NOMO-1 treated with dmso at 0.1 percent for 144 hours (cell line): ENCODE measurements at regions not wholly inside any gene's neighbourhood (a gene's known extent, or its start where the extent isn't known, plus 50 kb on each side); places are given as distances from the start of the nearest gene placed in this dataset.

Source experiments
- DNase-seq: peaks from one replicate; lab custom pipeline; 2025; ENCODE audit not compliant: unreplicated experiment; lab: John Stamatoyannopoulos, UW

DNA sequence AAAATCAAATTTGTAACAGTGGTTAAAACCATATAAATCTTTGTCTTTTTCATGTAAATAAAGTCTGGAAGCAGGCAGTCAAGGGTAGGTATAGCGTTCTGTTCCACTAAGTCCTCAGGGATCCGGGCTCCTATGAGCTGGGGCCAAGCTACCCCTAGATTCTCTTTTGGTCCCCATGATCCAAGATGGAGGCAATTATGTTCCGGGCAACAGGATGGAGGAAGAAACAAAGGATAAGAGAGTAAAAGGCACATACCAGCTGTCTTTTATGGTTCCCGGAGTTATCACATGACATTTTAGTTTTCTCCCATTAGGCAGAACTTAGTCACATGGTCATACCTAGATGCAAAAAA lies 224.4 kb upstream of the NFE2L3 start:
- no peak for DNase-seq

DNA sequence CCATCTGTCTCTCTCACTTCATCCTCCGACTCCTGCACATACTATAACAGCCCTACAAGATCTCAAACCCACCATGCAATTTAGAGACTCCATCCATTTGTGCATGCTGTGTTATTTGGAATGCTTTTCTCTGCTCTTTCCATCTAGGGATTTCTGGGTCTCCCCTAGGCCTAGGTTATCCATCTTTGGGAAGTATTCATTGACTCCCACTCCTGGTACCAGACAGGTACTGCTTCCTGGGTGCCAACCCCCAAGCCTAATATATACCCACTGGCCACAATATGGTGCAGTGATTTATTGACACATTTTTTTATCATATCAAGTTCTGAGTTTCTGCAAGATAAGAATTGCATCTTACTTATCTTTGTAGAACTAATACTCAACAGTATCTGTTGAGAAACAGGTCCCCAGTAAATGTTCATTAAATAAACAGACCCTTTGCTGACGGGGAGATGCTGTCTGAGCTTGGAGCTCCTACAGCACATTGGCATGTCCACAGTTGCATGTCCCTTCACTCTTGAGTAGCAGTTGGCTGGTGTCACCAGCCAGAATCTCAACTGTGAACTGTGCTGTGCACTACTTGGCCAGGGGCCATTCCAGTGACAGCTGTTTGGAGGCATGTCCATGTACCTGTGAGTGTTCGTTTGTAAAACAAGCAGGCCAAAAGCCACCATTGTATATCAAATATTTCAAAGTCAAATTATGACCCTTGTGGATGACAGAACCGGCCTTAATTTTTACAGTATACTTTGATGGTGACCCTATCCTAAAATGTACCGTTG lies 223.3 kb upstream of the NFE2L3 start:
- DNase-seq = no peak

GRCh38 chr7:25929448-25929847 lies 222.6 kb upstream of the NFE2L3 start:
- DNase-seq = no peak

DNA sequence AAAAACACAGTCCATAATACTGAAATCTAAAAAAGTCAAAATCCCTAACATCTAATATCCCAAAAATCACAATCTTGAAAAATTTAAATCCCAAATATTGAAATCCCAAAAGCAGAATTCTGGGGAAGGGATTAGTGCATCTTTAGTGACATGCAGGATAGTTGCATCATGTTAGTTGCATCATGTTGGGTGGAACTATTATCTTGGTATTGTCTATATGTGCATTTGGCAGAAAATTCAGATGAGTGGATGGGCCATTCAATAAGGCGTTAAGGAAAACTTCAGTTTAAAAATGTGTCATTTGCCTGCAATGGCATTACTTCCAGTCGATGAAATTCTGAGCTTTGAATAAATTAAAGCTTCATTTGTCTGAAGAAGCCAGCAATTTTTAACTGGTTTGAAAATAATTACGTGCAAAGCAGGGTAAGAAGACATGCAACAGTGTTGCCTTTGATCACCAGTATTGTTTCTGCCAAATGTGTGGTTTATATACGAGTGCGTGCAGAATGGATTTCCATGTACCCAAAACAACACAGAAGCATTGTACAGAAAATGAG lies 221.4 kb upstream of the NFE2L3 start:
- no peak for DNase-seq

- DNase-seq = no peak
These were observed 220.8 kb upstream of the NFE2L3 start for GRCh38 chr7:25931156-25931555.

- DNase-seq = no peak
These were observed 218.1 kb upstream of the NFE2L3 start for GRCh38 chr7:25933921-25934320.

- peak; percentile 43 for DNase-seq
These were observed 211.7 kb upstream of the NFE2L3 start for GRCh38 chr7:25940086-25940906.

DNA sequence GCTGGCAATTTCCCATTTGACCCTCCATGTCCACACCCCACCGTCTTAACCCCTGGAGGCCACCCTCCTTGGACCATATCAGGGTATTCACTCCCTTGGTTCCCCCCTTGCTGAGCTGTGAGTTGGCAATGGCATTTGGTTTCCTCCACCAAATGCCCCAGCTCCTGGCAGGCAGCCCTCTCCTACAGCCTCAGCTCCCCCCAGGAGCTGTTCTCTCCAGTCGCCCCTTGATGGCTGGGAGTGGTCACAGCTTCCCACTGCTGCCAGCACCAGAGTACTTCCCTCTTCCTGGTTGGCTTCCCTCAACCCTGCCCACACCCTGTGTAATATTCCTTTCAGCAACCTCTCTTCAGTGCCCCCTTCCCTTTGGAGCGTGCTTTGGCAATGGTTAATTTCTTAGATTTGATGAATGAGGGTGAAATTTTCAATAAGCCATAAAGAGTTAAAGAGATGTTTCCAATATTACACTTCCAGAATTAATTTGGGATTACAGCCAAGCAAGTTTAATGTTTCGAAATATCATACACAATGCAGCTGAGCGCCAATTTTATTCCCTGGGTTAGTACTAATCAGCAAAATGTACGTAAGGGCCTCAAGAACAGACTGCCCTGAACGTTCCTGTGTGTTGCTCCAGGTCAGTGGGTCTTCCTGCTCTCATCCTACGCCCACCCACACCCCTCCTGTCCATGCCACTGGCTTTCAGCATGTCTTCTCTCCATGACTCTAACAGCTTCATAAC lies 207.1 kb upstream of the NFE2L3 start:
- no peak for DNase-seq

DNA sequence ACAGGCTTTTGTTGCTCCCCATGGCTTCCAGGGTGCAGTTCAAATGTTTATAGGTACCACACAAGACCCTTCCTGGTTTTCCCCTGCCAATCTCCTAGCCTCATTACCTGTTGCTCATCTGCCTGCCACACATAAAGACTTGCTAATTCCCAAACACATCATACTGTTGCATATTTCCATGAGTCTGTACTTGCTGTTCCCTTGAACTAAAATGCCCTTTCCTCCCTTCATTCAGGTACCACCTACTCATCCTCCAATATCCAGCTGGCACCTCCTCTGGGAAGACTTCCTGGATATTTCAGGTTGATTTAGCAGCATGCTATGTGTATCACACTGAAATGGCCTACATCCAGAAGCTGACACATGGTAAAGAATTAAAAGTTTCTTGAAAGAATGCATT lies 206.4 kb upstream of the NFE2L3 start:
- no peak for DNase-seq

GRCh38 chr7:25946181-25946580 lies 205.8 kb upstream of the NFE2L3 start:
- DNase-seq = no peak

DNA sequence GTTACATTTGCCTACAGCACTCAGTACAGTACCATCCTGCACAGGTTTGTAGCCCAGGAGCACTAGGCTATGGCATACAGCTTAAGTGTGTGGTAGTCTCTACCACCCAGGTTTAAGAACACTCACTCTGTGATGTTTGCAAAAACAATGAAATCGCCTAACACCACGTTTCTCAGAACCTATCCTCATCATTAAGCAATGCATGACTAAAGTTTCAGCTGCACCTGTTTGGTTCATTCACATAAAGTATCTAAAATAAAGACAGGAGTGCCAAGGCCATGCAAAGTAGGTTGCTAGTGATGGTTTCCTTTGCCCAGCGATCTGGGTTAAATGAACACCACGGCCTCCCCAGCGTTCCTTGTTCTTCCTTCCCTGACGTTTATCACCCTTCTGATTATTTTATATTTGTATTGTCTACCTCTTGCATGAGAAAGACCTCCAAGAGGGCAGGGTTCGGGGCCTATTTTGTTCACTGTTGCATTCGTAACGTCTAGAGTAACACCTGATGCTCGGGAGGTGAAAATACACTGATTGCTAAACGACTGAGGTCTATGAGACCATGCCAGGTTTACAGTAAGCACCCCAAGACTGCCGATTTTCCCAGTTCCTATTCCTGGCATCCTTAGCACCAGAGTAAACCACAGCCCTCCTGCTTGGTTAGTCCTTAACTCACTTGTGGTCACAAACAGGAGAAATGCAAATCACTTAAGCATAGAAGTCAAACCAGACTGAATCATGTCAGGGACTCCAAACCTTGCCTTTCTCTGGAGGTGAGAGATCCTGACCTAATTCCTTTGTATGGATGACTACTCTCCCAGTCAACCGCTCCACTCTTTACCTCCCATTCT lies 204.1 kb upstream of the NFE2L3 start:
- no peak for DNase-seq

DNA sequence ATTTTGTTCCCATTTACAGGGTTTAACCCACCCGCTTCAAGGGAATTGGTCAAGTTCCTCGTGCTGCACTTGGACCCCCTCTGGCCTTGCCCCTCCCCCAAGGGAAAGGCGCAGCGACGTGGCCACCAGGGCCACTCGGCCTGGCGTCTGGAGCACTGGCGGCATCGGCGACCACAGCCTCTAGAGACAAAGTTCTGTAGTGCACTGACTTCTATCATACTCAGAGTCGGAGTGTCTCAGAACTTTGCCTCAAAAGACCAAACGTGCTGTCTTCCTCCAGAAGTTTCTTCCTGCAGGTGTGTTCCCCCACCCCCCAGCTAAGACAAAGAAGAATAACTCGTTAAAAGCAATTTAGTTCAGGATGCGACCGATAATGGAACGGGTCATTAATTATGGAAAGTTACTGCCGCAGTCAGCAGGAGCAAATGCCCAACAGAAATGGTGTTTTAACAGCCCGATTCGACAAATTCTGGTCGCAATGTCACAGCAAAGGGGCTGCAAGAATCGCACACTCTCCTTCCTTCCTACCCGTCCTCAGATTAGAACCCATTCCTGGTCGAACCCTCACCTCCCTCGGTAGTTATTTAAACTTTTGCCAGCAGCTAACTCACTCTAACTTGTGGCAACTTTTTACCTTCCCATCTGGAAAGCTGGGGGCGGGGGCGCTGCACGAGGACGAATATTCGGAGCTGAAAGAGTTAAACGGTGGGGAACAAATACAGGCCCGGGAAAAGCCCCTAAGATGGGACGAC lies 202.1 kb upstream of the NFE2L3 start:
- DNase-seq = peak; percentile 13

GRCh38 chr7:25950488-25951413 lies 201.2 kb upstream of the NFE2L3 start:
- peak; percentile 97 for DNase-seq

DNA sequence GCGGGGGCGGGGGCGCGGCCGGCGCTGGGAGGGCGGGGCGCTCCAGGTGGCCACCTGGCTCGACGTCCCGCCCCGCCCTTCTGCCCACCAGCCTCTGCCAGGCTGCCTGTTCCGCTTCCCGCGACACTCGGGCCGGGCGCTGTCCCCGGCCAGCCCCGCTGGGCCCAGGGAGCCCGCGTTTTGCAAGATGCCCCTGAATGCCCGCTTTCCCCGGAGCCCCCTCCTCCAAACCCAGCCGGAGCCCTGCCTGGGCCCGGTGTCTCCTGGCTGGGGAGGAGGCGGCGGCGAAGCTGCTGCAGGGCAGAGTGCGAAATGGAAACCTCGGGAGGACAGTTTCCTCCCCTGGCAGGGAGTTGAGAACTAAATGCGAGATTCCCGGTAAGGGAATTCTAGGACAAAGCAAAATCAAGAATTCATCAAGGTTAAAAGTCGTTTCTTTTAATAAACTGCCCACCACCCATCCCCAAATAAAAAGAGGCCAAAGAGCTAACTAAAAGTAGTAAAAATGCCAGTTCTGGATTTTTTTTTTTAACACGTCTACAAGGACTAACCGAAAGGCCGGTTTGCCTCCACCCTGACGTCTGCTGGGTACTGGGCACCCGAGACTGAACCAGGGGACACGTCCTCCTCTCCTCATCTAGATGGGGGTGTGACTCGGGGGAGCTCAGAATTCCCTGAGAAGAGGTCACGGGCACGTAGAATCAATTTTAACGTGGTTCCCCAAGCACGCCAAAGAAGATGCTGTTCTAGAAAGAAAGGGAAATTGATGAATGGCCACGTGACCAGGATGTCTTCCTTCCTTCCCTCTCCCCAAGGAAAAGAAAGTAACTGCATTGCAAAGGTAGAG lies 200.4 kb upstream of the NFE2L3 start:
- DNase-seq = peak; percentile 90

DNA sequence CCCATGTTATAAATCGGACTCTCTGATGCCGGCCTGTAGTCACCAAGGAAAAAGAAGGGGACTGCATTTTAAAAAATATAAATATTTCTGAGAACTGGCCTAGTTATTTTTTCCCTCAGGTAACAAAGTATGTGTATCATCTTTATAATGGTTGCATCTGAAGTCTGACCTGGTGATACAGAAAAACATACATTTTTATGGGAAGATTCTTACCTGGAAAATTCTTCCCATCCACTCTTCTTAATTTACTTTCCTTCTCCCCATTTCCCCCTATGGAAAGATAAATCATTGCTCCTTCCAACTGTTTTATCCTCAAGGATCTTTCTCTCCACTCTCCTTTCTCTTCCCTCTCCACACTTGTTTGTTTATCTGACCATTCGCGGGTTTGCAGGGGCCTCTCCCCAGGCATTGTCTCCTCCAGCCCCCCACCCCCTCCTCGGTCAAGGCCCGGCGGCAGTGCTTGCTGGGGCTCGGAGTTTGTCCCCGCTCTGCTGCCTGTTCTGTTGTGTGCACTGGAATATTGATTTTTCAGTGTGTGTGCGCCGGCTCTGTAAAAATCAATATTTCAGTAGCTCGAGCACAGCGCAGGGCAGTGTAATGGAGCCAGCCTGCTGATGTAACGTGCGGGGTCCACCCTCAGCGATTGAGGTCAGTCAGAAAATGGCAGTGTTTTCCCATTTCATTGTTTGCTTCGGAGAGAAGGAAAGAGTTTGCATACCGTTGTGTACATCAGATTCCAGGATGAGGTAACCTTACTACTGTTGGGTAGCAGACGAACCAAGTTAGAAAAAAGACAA lies 199.5 kb upstream of the NFE2L3 start:
- no peak for DNase-seq

GRCh38 chr7:25953859-25954258 lies 198.1 kb upstream of the NFE2L3 start:
- no peak for DNase-seq

DNA sequence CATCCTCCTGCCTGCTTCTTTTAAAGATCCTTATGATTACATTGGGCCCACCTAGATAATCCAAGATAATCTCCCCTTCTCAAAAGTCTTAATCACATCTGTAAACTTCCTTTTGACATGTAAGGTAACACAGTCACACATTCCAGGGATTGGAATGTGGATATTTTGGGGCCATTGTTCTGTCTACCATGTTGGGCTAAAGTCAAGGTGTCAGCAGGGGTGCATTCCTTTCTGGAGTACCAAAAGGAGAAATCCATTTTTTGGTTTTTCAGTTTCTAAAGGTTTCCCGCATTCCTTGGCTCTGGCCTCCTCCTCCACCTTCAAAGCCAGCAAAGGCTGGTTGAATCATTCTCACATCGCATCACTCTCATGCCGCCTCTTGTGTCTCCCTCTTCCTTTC lies 197.6 kb upstream of the NFE2L3 start:
- no peak for DNase-seq
